ENCODE measurements at regions not wholly inside any gene's neighbourhood (a gene's known extent, or its start where the extent isn't known, plus 50 kb on each side); places are given as distances from the start of the nearest gene placed in this dataset.
A peak's percentile ranks its signal among the peaks of the same experiment; 100 is the strongest.
"Not testable (repeated sequence)": the region's sequence is repeated elsewhere in the genome, so short reads cannot be mapped to it uniquely, and the experiment has no call there.

- peak; percentile 42 for DNase-seq
These were observed 185.2 kb downstream of the AVL9 start for GRCh38 chr7:32680259-32681173.

- no peak for DNase-seq
These were observed 183.9 kb downstream of the AVL9 start for GRCh38 chr7:32679192-32679591.

GRCh38 chr7:32677593-32677992 is 182.3 kb downstream of the AVL9 start:
- DNase-seq: no peak

- DNase-seq: no peak
These were observed 181.1 kb downstream of the AVL9 start for GRCh38 chr7:32676249-32676941.

- DNase-seq: no peak
These were observed 178.1 kb downstream of the AVL9 start for GRCh38 chr7:32673275-32673983.

- DNase-seq: peak; percentile 59
These were observed 175.1 kb downstream of the AVL9 start for GRCh38 chr7:32670110-32671025.

- peak; percentile 83 for DNase-seq
These were observed 174.0 kb downstream of the AVL9 start for GRCh38 chr7:32669173-32669870.

GRCh38 chr7:32668387-32669097 is 173.3 kb downstream of the AVL9 start:
- DNase-seq: peak; percentile 69

- not testable (repeated sequence) for DNase-seq
These were observed 172.3 kb downstream of the AVL9 start for GRCh38 chr7:32667586-32667985.

GRCh38 chr7:32663805-32664211 is 168.5 kb downstream of the AVL9 start:
- DNase-seq: not testable (repeated sequence)

- DNase-seq: not testable (repeated sequence)
These were observed 167.2 kb downstream of the AVL9 start for GRCh38 chr7:32662509-32662908.

GRCh38 chr7:32661929-32662328 is 166.6 kb downstream of the AVL9 start:
- no peak for DNase-seq

GRCh38 chr7:32661501-32661900 is 166.2 kb downstream of the AVL9 start:
- no peak for DNase-seq

GRCh38 chr7:32660936-32661335 is 165.6 kb downstream of the AVL9 start:
- DNase-seq: no peak

- no peak for DNase-seq
These were observed 164.6 kb downstream of the AVL9 start for GRCh38 chr7:32659853-32660252.

GRCh38 chr7:32658467-32658869 is 163.2 kb downstream of the AVL9 start:
- no peak for DNase-seq

- no peak for DNase-seq
These were observed 162.7 kb downstream of the AVL9 start for GRCh38 chr7:32658034-32658433.

GRCh38 chr7:32654549-32654948 is 159.3 kb downstream of the AVL9 start:
- not testable (repeated sequence) for DNase-seq

- DNase-seq: not testable (repeated sequence)
These were observed 155.1 kb downstream of the AVL9 start for GRCh38 chr7:32650356-32650755.

GRCh38 chr7:32648408-32649156 is 153.3 kb downstream of the AVL9 start:
- no peak for DNase-seq
